SK-N-SH treated with all-trans-retinoic acid at 6 μM for 48 hours (cell line): ENCODE measurements at regions not wholly inside any gene's neighbourhood (a gene's known extent, or its start where the extent isn't known, plus 50 kb on each side); places are given as distances from the start of the nearest gene placed in this dataset.

Source experiments
- ATAC-seq: fragments of 200-7000 bp; cut with Tn5 transposase; 3 replicates; pipeline ENCODE4 v1.9.1; 2020; ENCODE audit warnings: mild to moderate bottlenecking, moderate library complexity
- ARNTL ChIP-seq: fragments of 450-650 bp; formaldehyde crosslinking; IDR thresholded peaks from 2 replicates; pipeline ENCODE4 v1.5.0; 2020; ENCODE audit warnings: low read depth, mild to moderate bottlenecking, moderate library complexity, borderline replicate concordance
- BACH2 ChIP-seq: fragments of 250-450 bp; sonication (Bioruptor Pico); IDR thresholded peaks from 2 replicates; pipeline ENCODE4 v1.9.0; 2021; ENCODE audit warnings: mild to moderate bottlenecking, borderline replicate concordance
- ESRRG ChIP-seq: fragments of 250-450 bp; sonication (Bioruptor Pico); IDR thresholded peaks from 2 replicates; pipeline ENCODE4 v1.6.1; 2021; ENCODE audit warnings: mild to moderate bottlenecking
- GLIS3 ChIP-seq: fragments of 250-450 bp; sonication (Bioruptor Pico); IDR thresholded peaks from 2 replicates; pipeline ENCODE4 v1.5.0; 2020; ENCODE audit warnings: mild to moderate bottlenecking, moderate library complexity
- ISL1 ChIP-seq: fragments of 250-450 bp; sonication (Bioruptor Pico); IDR thresholded peaks from 2 replicates; pipeline ENCODE4 v2.1.2; 2022; ENCODE audit warnings: mild to moderate bottlenecking, moderate library complexity
- OSR1 ChIP-seq: fragments of 250-450 bp; sonication (Bioruptor Pico); IDR thresholded peaks from 2 replicates; pipeline ENCODE4 v1.8.0; 2022; ENCODE audit warnings: moderate library complexity, mild to moderate bottlenecking, inconsistent platforms
- POU6F1 ChIP-seq: fragments of 250-450 bp; sonication (Bioruptor Pico); IDR thresholded peaks from 2 replicates; pipeline ENCODE4 v1.8.0; 2021; ENCODE audit warnings: low read depth, mild to moderate bottlenecking, moderate library complexity, borderline replicate concordance
- PPARA ChIP-seq: fragments of 250-450 bp; sonication (Bioruptor Pico); IDR thresholded peaks from 2 replicates; pipeline ENCODE4 v1.5.0; 2020; ENCODE audit warnings: mild to moderate bottlenecking, borderline replicate concordance
- RARB ChIP-seq: fragments of 250-450 bp; sonication (Bioruptor Pico); IDR thresholded peaks from 2 replicates; pipeline ENCODE4 v1.8.0; 2021; ENCODE audit warnings: mild to moderate bottlenecking, moderate library complexity
- SNAI2 ChIP-seq: fragments of 250-450 bp; sonication (Bioruptor Pico); IDR thresholded peaks from 2 replicates; pipeline ENCODE4 v1.5.0; 2020; ENCODE audit warnings: mild to moderate bottlenecking, moderate library complexity
- TOX ChIP-seq: fragments of 250-450 bp; sonication (Bioruptor Pico); IDR thresholded peaks from 2 replicates; pipeline ENCODE4 v1.8.0; 2021; ENCODE audit warnings: mild to moderate bottlenecking, moderate library complexity, borderline replicate concordance
- TSHZ2 ChIP-seq: fragments of 250-450 bp; sonication (Bioruptor Pico); IDR thresholded peaks from 2 replicates; pipeline ENCODE4 v1.5.0; 2020; ENCODE audit warnings: mild to moderate bottlenecking, moderate library complexity
- ZC3H10 ChIP-seq: fragments of 250-450 bp; sonication (Bioruptor Pico); IDR thresholded peaks from 2 replicates; pipeline ENCODE4 v1.5.1; 2021; ENCODE audit warnings: mild to moderate bottlenecking, moderate library complexity
- ZFP3 ChIP-seq: fragments of 250-450 bp; sonication (Bioruptor Pico); IDR thresholded peaks from 2 replicates; pipeline ENCODE4 v1.5.0; 2020; ENCODE audit warnings: mild to moderate bottlenecking, moderate library complexity
- ZFP30 ChIP-seq: fragments of 450-650 bp; formaldehyde crosslinking; IDR thresholded peaks from 2 replicates; pipeline ENCODE4 v1.5.0; 2022; ENCODE audit warnings: mild to moderate bottlenecking, moderate library complexity
- ZNF70 ChIP-seq: fragments of 450-650 bp; formaldehyde crosslinking; IDR thresholded peaks from 2 replicates; pipeline ENCODE4 v1.5.0; 2020; ENCODE audit warnings: mild to moderate bottlenecking, moderate library complexity
- ZNF8 ChIP-seq: fragments of 450-650 bp; formaldehyde crosslinking; IDR thresholded peaks from 2 replicates; pipeline ENCODE4 v1.5.0; 2020; ENCODE audit warnings: mild to moderate bottlenecking, moderate library complexity
- TF ChIP-seq, protein P1 (sequence below): fragments of 250-450 bp; sonication (Bioruptor Pico); IDR thresholded peaks from 2 replicates; pipeline ENCODE4 v1.5.1; 2020; ENCODE audit warnings: low read depth, mild to moderate bottlenecking, moderate library complexity
- TF ChIP-seq, protein P2 (sequence below): fragments of 250-450 bp; sonication (Bioruptor Pico); IDR thresholded peaks from 2 replicates; pipeline ENCODE4 v1.5.1; 2021; ENCODE audit warnings: mild to moderate bottlenecking, moderate library complexity
- TF ChIP-seq, protein P3 (sequence below): fragments of 250-450 bp; sonication (Bioruptor Pico); IDR thresholded peaks from 2 replicates; pipeline ENCODE4 v1.8.0; 2020; ENCODE audit warnings: mild to moderate bottlenecking, moderate library complexity, borderline replicate concordance

- TF ChIP-seq ZC3H10 (no peak), ISL1 (CRISPR knock-in tag) (no peak), ZNF8 (CRISPR knock-in tag) (no peak), GLIS3 (CRISPR knock-in tag) (no peak), ZFP30 (CRISPR knock-in tag) (no peak), ZFP3 (CRISPR knock-in tag) (no peak), TSHZ2 (CRISPR knock-in tag) (no peak), BACH2 (no peak), ESRRG (CRISPR knock-in tag) (no peak), SNAI2 (CRISPR knock-in tag) (no peak), RARB (no peak), PPARA (CRISPR knock-in tag) (no peak), ARNTL (CRISPR knock-in tag) (no peak)
- TF ChIP-seq, protein P1, sequence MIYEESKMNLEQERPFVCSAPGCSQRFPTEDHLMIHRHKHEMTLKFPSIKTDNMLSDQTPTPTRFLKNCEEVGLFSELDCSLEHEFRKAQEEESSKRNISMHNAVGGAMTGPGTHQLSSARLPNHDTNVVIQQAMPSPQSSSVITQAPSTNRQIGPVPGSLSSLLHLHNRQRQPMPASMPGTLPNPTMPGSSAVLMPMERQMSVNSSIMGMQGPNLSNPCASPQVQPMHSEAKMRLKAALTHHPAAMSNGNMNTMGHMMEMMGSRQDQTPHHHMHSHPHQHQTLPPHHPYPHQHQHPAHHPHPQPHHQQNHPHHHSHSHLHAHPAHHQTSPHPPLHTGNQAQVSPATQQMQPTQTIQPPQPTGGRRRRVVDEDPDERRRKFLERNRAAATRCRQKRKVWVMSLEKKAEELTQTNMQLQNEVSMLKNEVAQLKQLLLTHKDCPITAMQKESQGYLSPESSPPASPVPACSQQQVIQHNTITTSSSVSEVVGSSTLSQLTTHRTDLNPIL (CRISPR knock-in tag) = no peak
- ATAC-seq = no peak
Measured at GRCh38 chr1:80731241-80731894, 1069.4 kb upstream of the ADGRL2 start.

GRCh38 chr1:80722611-80723010 is 1078.1 kb upstream of the ADGRL2 start:
- TF ChIP-seq TOX = no peak
- TF ChIP-seq POU6F1 (CRISPR knock-in tag) = no peak
- no peak for ATAC-seq

GRCh38 chr1:80706526-80706925 is 1094.2 kb upstream of the ADGRL2 start:
- TF ChIP-seq OSR1 (CRISPR knock-in tag) (no peak), POU6F1 (CRISPR knock-in tag) (no peak), ZNF8 (CRISPR knock-in tag) (no peak), ESRRG (CRISPR knock-in tag) (no peak), ZFP30 (CRISPR knock-in tag) (no peak), BACH2 (no peak), ZNF70 (CRISPR knock-in tag) (no peak), ISL1 (CRISPR knock-in tag) (no peak), ZC3H10 (no peak), GLIS3 (CRISPR knock-in tag) (no peak), ZFP3 (CRISPR knock-in tag) (no peak), ARNTL (CRISPR knock-in tag) (no peak), RARB (no peak), PPARA (CRISPR knock-in tag) (no peak)
- TF ChIP-seq, protein P2, sequence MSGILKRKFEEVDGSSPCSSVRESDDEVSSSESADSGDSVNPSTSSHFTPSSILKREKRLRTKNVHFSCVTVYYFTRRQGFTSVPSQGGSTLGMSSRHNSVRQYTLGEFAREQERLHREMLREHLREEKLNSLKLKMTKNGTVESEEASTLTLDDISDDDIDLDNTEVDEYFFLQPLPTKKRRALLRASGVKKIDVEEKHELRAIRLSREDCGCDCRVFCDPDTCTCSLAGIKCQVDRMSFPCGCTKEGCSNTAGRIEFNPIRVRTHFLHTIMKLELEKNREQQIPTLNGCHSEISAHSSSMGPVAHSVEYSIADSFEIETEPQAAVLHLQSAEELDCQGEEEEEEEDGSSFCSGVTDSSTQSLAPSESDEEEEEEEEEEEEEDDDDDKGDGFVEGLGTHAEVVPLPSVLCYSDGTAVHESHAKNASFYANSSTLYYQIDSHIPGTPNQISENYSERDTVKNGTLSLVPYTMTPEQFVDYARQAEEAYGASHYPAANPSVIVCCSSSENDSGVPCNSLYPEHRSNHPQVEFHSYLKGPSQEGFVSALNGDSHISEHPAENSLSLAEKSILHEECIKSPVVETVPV (CRISPR knock-in tag) = no peak
- TF ChIP-seq, protein P3, sequence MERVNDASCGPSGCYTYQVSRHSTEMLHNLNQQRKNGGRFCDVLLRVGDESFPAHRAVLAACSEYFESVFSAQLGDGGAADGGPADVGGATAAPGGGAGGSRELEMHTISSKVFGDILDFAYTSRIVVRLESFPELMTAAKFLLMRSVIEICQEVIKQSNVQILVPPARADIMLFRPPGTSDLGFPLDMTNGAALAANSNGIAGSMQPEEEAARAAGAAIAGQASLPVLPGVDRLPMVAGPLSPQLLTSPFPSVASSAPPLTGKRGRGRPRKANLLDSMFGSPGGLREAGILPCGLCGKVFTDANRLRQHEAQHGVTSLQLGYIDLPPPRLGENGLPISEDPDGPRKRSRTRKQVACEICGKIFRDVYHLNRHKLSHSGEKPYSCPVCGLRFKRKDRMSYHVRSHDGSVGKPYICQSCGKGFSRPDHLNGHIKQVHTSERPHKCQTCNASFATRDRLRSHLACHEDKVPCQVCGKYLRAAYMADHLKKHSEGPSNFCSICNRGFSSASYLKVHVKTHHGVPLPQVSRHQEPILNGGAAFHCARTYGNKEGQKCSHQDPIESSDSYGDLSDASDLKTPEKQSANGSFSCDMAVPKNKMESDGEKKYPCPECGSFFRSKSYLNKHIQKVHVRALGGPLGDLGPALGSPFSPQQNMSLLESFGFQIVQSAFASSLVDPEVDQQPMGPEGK (CRISPR knock-in tag) = no peak
- ATAC-seq = no peak
